ENCODE measurements at regions not wholly inside any gene's neighbourhood (a gene's known extent, or its start where the extent isn't known, plus 50 kb on each side); places are given as distances from the start of the nearest gene placed in this dataset.

DNA sequence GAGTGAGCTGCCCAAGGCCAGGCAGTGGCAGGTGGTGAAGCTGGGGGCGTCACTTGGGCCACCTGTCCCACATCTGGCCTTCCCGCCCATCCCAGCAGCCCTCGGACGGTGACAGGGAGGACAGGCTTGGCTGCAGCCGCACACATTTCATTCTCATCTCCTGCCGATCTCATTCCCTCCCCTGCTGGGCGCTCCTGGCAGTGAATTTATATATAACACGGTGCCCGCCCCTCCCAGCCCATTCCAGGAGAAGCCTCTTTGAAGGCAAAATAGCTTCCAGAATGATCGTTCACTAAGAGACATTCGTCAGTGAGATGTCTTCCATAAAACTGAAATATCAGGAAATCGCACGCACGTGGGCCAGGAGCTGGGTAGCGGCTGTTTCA lies 861.3 kb downstream of the TBC1D22A start:
- no peaks in the 10 kb centered on the region; the same call in 1 of the 2 replicates for H3K9me3 ChIP-seq (ENCODE audit: control insufficient read depth, insufficient read depth, low read length)
- TF ChIP-seq, protein P1, sequence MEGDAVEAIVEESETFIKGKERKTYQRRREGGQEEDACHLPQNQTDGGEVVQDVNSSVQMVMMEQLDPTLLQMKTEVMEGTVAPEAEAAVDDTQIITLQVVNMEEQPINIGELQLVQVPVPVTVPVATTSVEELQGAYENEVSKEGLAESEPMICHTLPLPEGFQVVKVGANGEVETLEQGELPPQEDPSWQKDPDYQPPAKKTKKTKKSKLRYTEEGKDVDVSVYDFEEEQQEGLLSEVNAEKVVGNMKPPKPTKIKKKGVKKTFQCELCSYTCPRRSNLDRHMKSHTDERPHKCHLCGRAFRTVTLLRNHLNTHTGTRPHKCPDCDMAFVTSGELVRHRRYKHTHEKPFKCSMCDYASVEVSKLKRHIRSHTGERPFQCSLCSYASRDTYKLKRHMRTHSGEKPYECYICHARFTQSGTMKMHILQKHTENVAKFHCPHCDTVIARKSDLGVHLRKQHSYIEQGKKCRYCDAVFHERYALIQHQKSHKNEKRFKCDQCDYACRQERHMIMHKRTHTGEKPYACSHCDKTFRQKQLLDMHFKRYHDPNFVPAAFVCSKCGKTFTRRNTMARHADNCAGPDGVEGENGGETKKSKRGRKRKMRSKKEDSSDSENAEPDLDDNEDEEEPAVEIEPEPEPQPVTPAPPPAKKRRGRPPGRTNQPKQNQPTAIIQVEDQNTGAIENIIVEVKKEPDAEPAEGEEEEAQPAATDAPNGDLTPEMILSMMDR (IDR thresholded peaks at IDR 0.05; ENCODE audit: low read depth, low read length, poor library complexity, severe bottlenecking): no peak
- TF ChIP-seq EZH2phosphoT487 (IDR thresholded peaks at IDR 0.05; ENCODE audit: borderline replicate concordance, low read length): no peak
- H3F3A ChIP-seq (ENCODE audit: control insufficient read depth, insufficient read depth): no peaks in the 10 kb centered on the region
- H3K4me2 ChIP-seq (ENCODE audit: low read length): no peak overlapping the region
- H3K4me3 ChIP-seq (ENCODE audit: low read length): no peak overlapping the region
- H3K4me1 ChIP-seq (ENCODE audit: control insufficient read depth, low read length): no peaks in the 10 kb centered on the region
- H3K27ac ChIP-seq (ENCODE audit: low read depth, low read length): no peak overlapping the region
- H3K36me3 ChIP-seq (ENCODE audit: control insufficient read depth, low read length): no peaks in the 10 kb centered on the region
- no peaks in the 10 kb centered on the region for H4K20me1 ChIP-seq (ENCODE audit: control insufficient read depth, insufficient read depth, low read depth, low read length)
- no peaks in the 10 kb centered on the region for H3K27me3 ChIP-seq (ENCODE audit: control insufficient read depth, low read length)
- no peaks in the 10 kb centered on the region for H3K9me2 ChIP-seq (replicated peaks; ENCODE audit: control insufficient read depth, low read length)
- H3K79me2 ChIP-seq (ENCODE audit: control insufficient read depth, low read length): no peaks in the 10 kb centered on the region

DNA sequence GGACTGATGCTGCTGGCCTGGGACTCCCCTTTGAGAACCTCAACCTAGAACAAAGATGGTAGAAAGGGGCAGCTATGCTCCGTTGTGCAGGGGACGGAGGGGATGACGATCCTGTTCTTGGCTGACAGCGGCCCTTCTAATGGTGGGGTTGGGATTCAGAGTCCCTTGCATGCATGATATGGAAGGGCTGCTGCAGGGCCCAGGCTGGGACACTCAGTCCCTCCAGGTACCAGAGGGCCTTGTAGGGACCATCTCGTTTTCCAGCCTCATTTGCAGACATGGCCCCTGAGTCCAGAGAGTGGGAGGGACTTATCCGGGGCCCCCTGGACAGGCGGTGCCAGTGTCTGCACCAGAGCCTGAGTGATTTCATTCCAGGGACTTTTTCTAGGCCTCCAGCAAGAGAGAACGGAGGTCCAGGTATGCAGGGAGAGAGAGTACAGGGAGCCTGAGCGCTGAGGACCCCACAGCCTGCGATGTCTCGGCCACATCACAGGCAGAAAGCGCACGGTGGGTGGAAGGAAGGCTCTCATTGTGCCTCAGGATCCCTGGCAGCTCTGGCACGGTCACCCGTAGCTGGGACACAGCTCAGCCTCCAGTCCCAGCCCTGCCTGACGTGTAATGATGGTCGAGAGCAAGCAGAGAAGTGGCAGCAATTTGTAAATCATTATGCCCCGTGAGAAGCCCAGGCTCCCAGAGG lies 860.8 kb downstream of the TBC1D22A start:
- Histone ChIP-seq H3K4me3 (ENCODE audit: low read length) (no peak overlapping the region), H3K36me3 (ENCODE audit: control insufficient read depth, low read length) (no peaks in the 10 kb centered on the region), H3K9me3 (ENCODE audit: control insufficient read depth, insufficient read depth, low read length) (no peaks in the 10 kb centered on the region), H3K9me2 (replicated peaks; ENCODE audit: control insufficient read depth, low read length) (no peaks in the 10 kb centered on the region), H3K27ac (ENCODE audit: low read depth, low read length) (no peak overlapping the region), H3K4me2 (ENCODE audit: low read length) (no peak overlapping the region), H3K79me2 (ENCODE audit: control insufficient read depth, low read length) (no peaks in the 10 kb centered on the region), H4K20me1 (ENCODE audit: control insufficient read depth, insufficient read depth, low read depth, low read length) (no peaks in the 10 kb centered on the region), H3K4me1 (ENCODE audit: control insufficient read depth, low read length) (no peaks in the 10 kb centered on the region), H3F3A (ENCODE audit: control insufficient read depth, insufficient read depth) (no peaks in the 10 kb centered on the region), H3K27me3 (ENCODE audit: control insufficient read depth, low read length) (no peaks in the 10 kb centered on the region)
- TF ChIP-seq EZH2phosphoT487 (IDR thresholded peaks at IDR 0.05; ENCODE audit: borderline replicate concordance, low read length): no peak
- TF ChIP-seq, protein P1 (IDR thresholded peaks at IDR 0.05; ENCODE audit: low read depth, low read length, poor library complexity, severe bottlenecking): no peak

DNA sequence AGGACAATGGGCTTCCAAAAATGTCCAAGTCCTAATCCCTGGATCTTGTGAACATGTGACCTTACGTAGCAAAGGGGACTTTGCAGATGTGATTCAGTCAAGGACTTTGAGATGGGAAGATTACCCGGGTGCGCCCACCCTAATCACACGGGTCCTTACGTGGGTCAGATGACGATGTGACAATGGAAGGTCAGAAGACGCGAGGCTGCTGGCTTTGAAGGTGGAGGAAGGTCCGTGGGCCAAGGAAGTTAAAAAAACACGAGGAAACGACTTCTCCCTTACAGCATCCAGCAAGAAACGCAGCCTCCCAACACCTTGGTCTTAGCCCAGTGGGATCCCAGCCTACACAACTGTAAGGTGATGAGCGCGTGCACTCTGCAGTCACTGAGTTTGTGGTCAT lies 860.1 kb downstream of the TBC1D22A start:
- H3K36me3 ChIP-seq (ENCODE audit: control insufficient read depth, low read length): no peaks in the 10 kb centered on the region
- no peaks in the 10 kb centered on the region for H4K20me1 ChIP-seq (ENCODE audit: control insufficient read depth, insufficient read depth, low read depth, low read length)
- H3K9me2 ChIP-seq (replicated peaks; ENCODE audit: control insufficient read depth, low read length): no peaks in the 10 kb centered on the region
- TF ChIP-seq EZH2phosphoT487 (IDR thresholded peaks at IDR 0.05; ENCODE audit: borderline replicate concordance, low read length): no peak
- TF ChIP-seq, protein P1 (IDR thresholded peaks at IDR 0.05; ENCODE audit: low read depth, low read length, poor library complexity, severe bottlenecking): no peak
- no peak overlapping the region for H3K4me3 ChIP-seq (ENCODE audit: low read length)
- no peak overlapping the region for H3K4me2 ChIP-seq (ENCODE audit: low read length)
- H3K9me3 ChIP-seq (ENCODE audit: control insufficient read depth, insufficient read depth, low read length): no peaks in the 10 kb centered on the region
- H3F3A ChIP-seq (ENCODE audit: control insufficient read depth, insufficient read depth): no peaks in the 10 kb centered on the region
- no peaks in the 10 kb centered on the region for H3K27me3 ChIP-seq (ENCODE audit: control insufficient read depth, low read length)
- H3K79me2 ChIP-seq (ENCODE audit: control insufficient read depth, low read length): no peaks in the 10 kb centered on the region
- H3K4me1 ChIP-seq (ENCODE audit: control insufficient read depth, low read length): no peaks in the 10 kb centered on the region
- H3K27ac ChIP-seq (ENCODE audit: low read depth, low read length): no peak overlapping the region
